Endothelial cell of umbilical vein (primary cell): ENCODE measurements at regions not wholly inside any gene's neighbourhood (a gene's known extent, or its start where the extent isn't known, plus 50 kb on each side); places are given as distances from the start of the nearest gene placed in this dataset.

Source experiments
- BruUV-seq: library from RNA; stranded (reverse); fragments of 400-500 nt; replicated peaks from 2 replicates; lab custom pipeline; 2021; lab: Mats Ljungman, UMichigan
- CTCF ChIA-PET: fragments of 300-600, 350-600 bp; sonication (Branson Sonifier 250); formaldehyde crosslinking; loops from one replicate; lab custom pipeline; 2021; ENCODE audit warnings: antibody characterized with exemption, inconsistent platforms; lab: Charles Lee
- POLR2A ChIA-PET: fragments of 300-600, 350-600 bp; sonication (Branson Sonifier 250); formaldehyde crosslinking; loops from one replicate; lab custom pipeline; 2021; ENCODE audit warnings: antibody characterized with exemption, inconsistent platforms; lab: Charles Lee
- DNase-seq: peaks from one replicate; pipeline ENCODE4 v3.0.0-alpha.2; 2011; ENCODE audit warnings: low read depth, low spot score
- FAIRE-seq: peaks from 2 replicates; lab custom pipeline; 2011; peaks lifted over from hg19 to GRCh38; lab: Jason Lieb, UNC
- H2AFZ ChIP-seq: 2 replicates; pipeline ENCODE4 v1.6.0; 2012; ENCODE audit warnings: low read depth, low read length, control low read depth, inconsistent platforms
- H3K27ac ChIP-seq: 2 replicates; pipeline ENCODE4 v1.5.1; 2011; ENCODE audit warnings: low read depth, mild to moderate bottlenecking, control low read depth, low read length, moderate library complexity; ENCODE audit not compliant: insufficient read depth
- H3K27me3 ChIP-seq, 2 experiments: 2 replicates each; pipeline versions ENCODE4 v1.6.0 to v1.6.1; 2011; ENCODE audit warnings: low read length in 2 of 2, mixed read lengths in 1 of 2; ENCODE audit not compliant: control insufficient read depth in 2 of 2, insufficient read depth in 2 of 2
- H3K36me3 ChIP-seq, 2 experiments: 2 replicates in 1 of 2; 3 replicates in 1 of 2; pipeline ENCODE4 v1.5.1; 2011; ENCODE audit warnings: low read length in 2 of 2, mild to moderate bottlenecking in 1 of 2, moderate library complexity in 1 of 2; ENCODE audit not compliant: control insufficient read depth in 2 of 2, insufficient read depth in 2 of 2; ENCODE audit errors: extremely low read depth in 1 of 2
- H3K4me1 ChIP-seq: 3 replicates; pipeline ENCODE4 v1.5.1; 2011; ENCODE audit warnings: mild to moderate bottlenecking, low read length; ENCODE audit not compliant: control insufficient read depth, insufficient read depth; ENCODE audit errors: extremely low read depth
- H3K4me2 ChIP-seq: 2 replicates; pipeline ENCODE4 v1.6.1; 2011; ENCODE audit warnings: low read length, control low read depth, mixed read lengths; ENCODE audit not compliant: insufficient read depth
- H3K4me3 ChIP-seq, 3 experiments: fragments of 200-600 bp in 1 of 3; sonication (generic), shearing (Covaris generic) in 1 of 3; replicated peaks in 1 of 3; 2 replicates each; pipeline ENCODE4 v1.5.1; 2011 to 2016; ENCODE audit warnings: control low read depth in 3 of 3, low read length in 3 of 3, mild to moderate bottlenecking in 2 of 3, inconsistent platforms in 1 of 3, low read depth in 1 of 3, moderate library complexity in 1 of 3; ENCODE audit not compliant: insufficient read depth in 1 of 3
- H3K79me2 ChIP-seq: 2 replicates; pipeline ENCODE4 v1.6.0; 2012; ENCODE audit warnings: low read length, inconsistent platforms; ENCODE audit not compliant: control insufficient read depth, insufficient read depth
- H3K9ac ChIP-seq: replicated peaks from 2 replicates; pipeline ENCODE3; 2011; ENCODE audit warnings: low read length, control low read depth; ENCODE audit not compliant: insufficient read depth; ENCODE audit errors: extremely low read depth
- H3K9me1 ChIP-seq: replicated peaks from 3 replicates; pipeline ENCODE4 v1.6.0; 2011; ENCODE audit warnings: mild to moderate bottlenecking, low read length; ENCODE audit not compliant: control insufficient read depth, insufficient read depth; ENCODE audit errors: extremely low read depth
- H3K9me3 ChIP-seq: replicated peaks from 2 replicates; pipeline ENCODE4 v1.5.1; 2012; ENCODE audit warnings: low read length, inconsistent platforms; ENCODE audit not compliant: control insufficient read depth, insufficient read depth
- H4K20me1 ChIP-seq: replicated peaks from 2 replicates; pipeline ENCODE3; 2011; ENCODE audit warnings: mild to moderate bottlenecking, low read length; ENCODE audit not compliant: control insufficient read depth, insufficient read depth; ENCODE audit errors: extremely low read depth
- CTCF ChIP-seq, 2 donors: IDR thresholded peaks; 1 replicate in 1 of 2; 2 replicates in 1 of 2; pipeline ENCODE4 v1.5.1; 2011; ENCODE audit warnings: low read length in 2 of 2, mild to moderate bottlenecking in 2 of 2, moderate library complexity in 2 of 2, control low read depth in 1 of 2, inconsistent platforms in 1 of 2, low read depth in 1 of 2; ENCODE audit not compliant: insufficient read depth in 1 of 2; ENCODE audit errors: extremely low read depth in 1 of 2
- EZH2 ChIP-seq: IDR thresholded peaks from 2 replicates; pipeline ENCODE4 v1.6.1; 2012; ENCODE audit warnings: borderline replicate concordance, low read depth, mild to moderate bottlenecking, moderate library complexity, low read length, inconsistent platforms; ENCODE audit not compliant: severe bottlenecking
- FOS ChIP-seq: IDR thresholded peaks from 2 replicates; pipeline ENCODE4 v1.6.1; 2011; ENCODE audit warnings: mild to moderate bottlenecking, low read length, moderate library complexity, borderline replicate concordance; ENCODE audit not compliant: insufficient read depth
- GATA2 ChIP-seq: IDR thresholded peaks from 2 replicates; pipeline ENCODE4 v1.7.0; 2011; ENCODE audit warnings: low read depth, mild to moderate bottlenecking, moderate library complexity, mixed read lengths, low read length; ENCODE audit not compliant: insufficient read length, insufficient read depth
- JUN ChIP-seq: IDR thresholded peaks from 2 replicates; pipeline ENCODE4 v1.6.1; 2011; ENCODE audit warnings: borderline replicate concordance, low read depth; ENCODE audit not compliant: insufficient read length, insufficient read depth
- POLR2AphosphoS5 ChIP-seq: IDR thresholded peaks from 2 replicates; pipeline ENCODE4 v1.6.1; 2012; ENCODE audit warnings: low read depth, mild to moderate bottlenecking, control low read depth, low read length, moderate library complexity; ENCODE audit not compliant: insufficient read depth
- dilution Hi-C: fragments of 300-500 bp; cut with MboI; formaldehyde crosslinking; loops from one replicate; pipeline ENCODE4 v1.15.0; 2019; ENCODE audit warnings: low sequenced_read_pairs; ENCODE audit not compliant: extremely low pct_ligation_motif_present
- intact Hi-C: fragments of 100-400 bp; cut with micrococcal nuclease; formaldehyde crosslinking; loops from one replicate; pipeline ENCODE4 v1.10.0; 2022

- Histone ChIP-seq H2AFZ (no peak overlapping the region), H3K4me2 (no peak overlapping the region), H3K9me3 (no peaks in the 10 kb centered on the region), H3K36me3 (no peaks in the 10 kb centered on the region), H3K79me2 (no peaks in the 10 kb centered on the region), H3K4me1 (peaks cover 12% of the 10 kb centered on the region), H4K20me1 (no peaks in the 10 kb centered on the region), H3K9ac (no peak overlapping the region), H3K9me1 (no peaks in the 10 kb centered on the region), H3K27me3 (no peaks in the 10 kb centered on the region), H3K4me3 (no peak overlapping the region), H3K27ac (no peak overlapping the region)
- ChIA-PET POLR2A (no interaction called here), CTCF (no interaction called here)
- DNase-seq (peak; percentile 45), FAIRE-seq (no peak)
- intact Hi-C loops, result no loop called here
- TF ChIP-seq JUN (no peak), GATA2 (peak; percentile 53)
- dilution Hi-C loops, result no loop called here
- BruUV-seq, result no TSS peak
Observed at GRCh38 chr12:82555699-82556098, 131.0 kb upstream of the TMTC2 start.

GRCh38 chr12:82565966-82566365, 120.7 kb upstream of the TMTC2 start:
- BruUV-seq, result no TSS peak
- POLR2A ChIA-PET, result no interaction called here

More at GRCh38 chr12:82565966-82566365, 120.7 kb upstream of the TMTC2 start:
- DNase-seq, result peak; percentile 71
- FAIRE-seq, result peak; percentile 72
- intact Hi-C loops (no loop called here), dilution Hi-C loops (no loop called here)
- Histone ChIP-seq H3K9me3 (no peaks in the 10 kb centered on the region), H2AFZ (peak overlapping the region; percentile 44), H3K27me3 (no peaks in the 10 kb centered on the region), H3K4me1 (peaks cover 4% of the 10 kb centered on the region), H3K4me2 (peak overlapping the region; percentile 2), H3K79me2 (no peaks in the 10 kb centered on the region), H3K9ac (no peak overlapping the region), H3K4me3 (no peak overlapping the region), H3K9me1 (no peaks in the 10 kb centered on the region), H4K20me1 (no peaks in the 10 kb centered on the region), H3K27ac (no peak overlapping the region), H3K36me3 (no peaks in the 10 kb centered on the region)
- CTCF ChIA-PET, result interaction anchor here (1.6 kb wide), 1 partner anchor 60 kb away, joined by 6 read pairs; no protein-coding TSS in a partner anchor
- TF ChIP-seq CTCF (IDR thresholded peaks at IDR 0.05; ENCODE audit: extremely low read depth in 1 of 2, insufficient read depth in 1 of 2, low read depth in 1 of 2, low read length in 2 of 2), result no peak
- TF ChIP-seq FOS, result peak; percentile 54
- TF ChIP-seq JUN, result no peak
- TF ChIP-seq EZH2, result no peak
- no peak for TF ChIP-seq POLR2AphosphoS5
